ENCODE measurements at regions not wholly inside any gene's neighbourhood (a gene's known extent, or its start where the extent isn't known, plus 50 kb on each side); places are given as distances from the start of the nearest gene placed in this dataset.

DNA sequence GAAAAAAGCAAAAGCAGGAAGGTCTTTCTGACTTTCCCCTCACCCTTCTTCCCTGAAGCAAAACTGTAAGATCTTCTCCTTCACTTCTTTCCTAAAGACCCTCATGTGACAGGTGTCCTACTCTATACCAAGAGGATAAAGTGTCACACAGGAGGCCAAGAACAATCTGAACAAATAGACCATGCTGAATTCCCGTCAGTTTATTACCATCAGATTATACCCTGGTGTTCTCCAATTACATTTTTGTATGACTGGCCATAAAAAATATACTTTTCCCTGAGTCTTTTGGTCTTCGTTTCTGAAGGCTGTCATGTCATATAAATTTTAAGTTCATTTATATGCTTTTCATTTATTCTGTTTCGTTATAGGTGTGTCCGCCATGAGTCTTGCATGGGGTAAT is 371.4 kb upstream of the CNTN4 start:
- 80% methylated on average over 3 of the region's 4 CpGs for WGBS (ENCODE audit: insufficient coverage, low lambda C conversion rate)
- Histone ChIP-seq H3K4me1 (ENCODE audit: control insufficient read depth, insufficient read depth, low read length) (no peaks in the 10 kb centered on the region), H3K36me3 (ENCODE audit: control insufficient read depth, insufficient read depth, low read length) (no peaks in the 10 kb centered on the region), H3K27ac (ENCODE audit: low read length) (no peak overlapping the region), H3K9me3 (ENCODE audit: control insufficient read depth, low read depth, low read length) (no peaks in the 10 kb centered on the region), H3K27me3 (ENCODE audit: control insufficient read depth, insufficient read depth, low read length) (no peaks in the 10 kb centered on the region), H3K4me3 (ENCODE audit: low read length) (no peak overlapping the region)
- DNase-seq: no peak

GRCh38 chr3:1728510-1728909 is 370.2 kb upstream of the CNTN4 start:
- H3K4me1 ChIP-seq (ENCODE audit: control insufficient read depth, insufficient read depth, low read length): no peaks in the 10 kb centered on the region
- 66% methylated on average over 5 of the region's 5 CpGs for WGBS (ENCODE audit: insufficient coverage, low lambda C conversion rate)

GRCh38 chr3:1734494-1735122 is 364.1 kb upstream of the CNTN4 start:
- H3K27ac ChIP-seq (ENCODE audit: low read length): no peak overlapping the region
- no peaks in the 10 kb centered on the region for H3K9me3 ChIP-seq (ENCODE audit: control insufficient read depth, low read depth, low read length)
- DNase-seq: no peak
- H3K4me3 ChIP-seq (ENCODE audit: low read length): no peak overlapping the region
- no peaks in the 10 kb centered on the region for H3K27me3 ChIP-seq (ENCODE audit: control insufficient read depth, insufficient read depth, low read length)
- H3K4me1 ChIP-seq (ENCODE audit: control insufficient read depth, insufficient read depth, low read length): no peaks in the 10 kb centered on the region
- whole genome bisulfite sequencing (ENCODE audit: insufficient coverage, low lambda C conversion rate): 83% methylated on average over 1 of the region's 3 CpGs
- H3K36me3 ChIP-seq (ENCODE audit: control insufficient read depth, insufficient read depth, low read length): no peaks in the 10 kb centered on the region

More at GRCh38 chr3:1728510-1728909, 370.2 kb upstream of the CNTN4 start:
- Histone ChIP-seq H3K36me3 (ENCODE audit: control insufficient read depth, insufficient read depth, low read length) (no peaks in the 10 kb centered on the region), H3K4me3 (ENCODE audit: low read length) (no peak overlapping the region), H3K27ac (ENCODE audit: low read length) (no peak overlapping the region), H3K9me3 (ENCODE audit: control insufficient read depth, low read depth, low read length) (no peaks in the 10 kb centered on the region), H3K27me3 (ENCODE audit: control insufficient read depth, insufficient read depth, low read length) (no peaks in the 10 kb centered on the region)
- DNase-seq: no peak

DNA sequence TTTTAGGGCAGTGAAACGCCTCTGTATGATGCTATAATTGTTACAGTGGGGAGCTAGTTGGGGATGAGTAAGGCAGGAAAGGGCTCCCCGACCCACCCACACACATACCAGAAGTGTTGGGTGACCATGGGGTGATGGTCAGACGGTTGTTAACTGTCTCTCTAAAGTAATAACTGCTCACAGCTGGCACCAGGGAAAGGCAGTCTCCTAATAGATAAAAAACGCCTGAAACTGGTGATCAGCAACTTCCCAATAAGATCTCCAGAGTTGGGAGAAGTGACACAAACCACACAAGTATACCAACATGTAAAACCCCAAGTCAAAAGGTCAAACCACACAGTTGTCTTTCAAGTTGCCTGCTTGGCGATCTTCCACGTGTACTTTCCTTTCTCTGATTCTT is 346.5 kb upstream of the CNTN4 start:
- WGBS (ENCODE audit: insufficient coverage, low lambda C conversion rate): 80% methylated on average over 1 of the region's 6 CpGs
- H3K27me3 ChIP-seq (ENCODE audit: control insufficient read depth, insufficient read depth, low read length): no peaks in the 10 kb centered on the region
- no peak for DNase-seq
- H3K4me1 ChIP-seq (ENCODE audit: control insufficient read depth, insufficient read depth, low read length): no peaks in the 10 kb centered on the region
- H3K36me3 ChIP-seq (ENCODE audit: control insufficient read depth, insufficient read depth, low read length): no peaks in the 10 kb centered on the region
- no peak overlapping the region for H3K4me3 ChIP-seq (ENCODE audit: low read length)
- no peak overlapping the region for H3K27ac ChIP-seq (ENCODE audit: low read length)
- H3K9me3 ChIP-seq (ENCODE audit: control insufficient read depth, low read depth, low read length): no peaks in the 10 kb centered on the region

GRCh38 chr3:1766384-1766783 is 332.3 kb upstream of the CNTN4 start:
- no peak overlapping the region for H3K27ac ChIP-seq (ENCODE audit: low read length)
- H3K9me3 ChIP-seq (ENCODE audit: control insufficient read depth, low read depth, low read length): no peaks in the 10 kb centered on the region
- no peak overlapping the region for H3K4me3 ChIP-seq (ENCODE audit: low read length)
- DNase-seq: no peak
- no CpG with 5 or more reads among the region's 3 CpGs for WGBS (ENCODE audit: insufficient coverage, low lambda C conversion rate)
- H3K36me3 ChIP-seq (ENCODE audit: control insufficient read depth, insufficient read depth, low read length): no peaks in the 10 kb centered on the region
- no peaks in the 10 kb centered on the region for H3K4me1 ChIP-seq (ENCODE audit: control insufficient read depth, insufficient read depth, low read length)
- no peaks in the 10 kb centered on the region for H3K27me3 ChIP-seq (ENCODE audit: control insufficient read depth, insufficient read depth, low read length)

- H3K27me3 ChIP-seq (ENCODE audit: control insufficient read depth, insufficient read depth, low read length): no peaks in the 10 kb centered on the region
- H3K4me1 ChIP-seq (ENCODE audit: control insufficient read depth, insufficient read depth, low read length): no peaks in the 10 kb centered on the region
- H3K36me3 ChIP-seq (ENCODE audit: control insufficient read depth, insufficient read depth, low read length): no peaks in the 10 kb centered on the region
- DNase-seq: no peak
- no peaks in the 10 kb centered on the region for H3K9me3 ChIP-seq (ENCODE audit: control insufficient read depth, low read depth, low read length)
- H3K27ac ChIP-seq (ENCODE audit: low read length): no peak overlapping the region
- H3K4me3 ChIP-seq (ENCODE audit: low read length): no peak overlapping the region
- WGBS (ENCODE audit: insufficient coverage, low lambda C conversion rate): no CpG with 5 or more reads among the region's 1 CpG
Observed at GRCh38 chr3:1773679-1774078, 325.0 kb upstream of the CNTN4 start.

- DNase-seq: no peak
- 60% methylated on average over 1 of the region's 3 CpGs for WGBS (ENCODE audit: insufficient coverage, low lambda C conversion rate)
Observed at GRCh38 chr3:1774597-1774996, 324.1 kb upstream of the CNTN4 start.

DNA sequence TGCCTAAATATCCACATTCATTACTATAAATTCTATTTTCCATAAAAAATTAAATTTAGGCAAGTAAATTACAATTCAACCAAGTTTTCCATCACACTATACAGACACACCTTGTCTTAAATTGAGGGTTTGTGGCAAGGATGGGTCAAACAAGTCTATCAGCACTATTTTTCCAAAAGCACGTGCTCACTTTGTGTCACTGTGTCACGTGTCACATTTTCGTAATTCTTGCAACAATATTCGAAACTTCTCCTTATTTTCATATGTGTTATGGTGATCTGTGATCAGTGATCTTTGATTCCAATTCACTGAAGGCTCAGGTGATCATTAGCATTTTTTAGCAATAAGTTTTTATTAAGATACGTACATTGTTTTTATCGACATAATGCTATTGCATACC is 323.3 kb upstream of the CNTN4 start:
- no peak overlapping the region for H3K4me3 ChIP-seq (ENCODE audit: low read length)
- WGBS (ENCODE audit: insufficient coverage, low lambda C conversion rate): no CpG with 5 or more reads among the region's 6 CpGs
- no peaks in the 10 kb centered on the region for H3K36me3 ChIP-seq (ENCODE audit: control insufficient read depth, insufficient read depth, low read length)
- no peak overlapping the region for H3K27ac ChIP-seq (ENCODE audit: low read length)
- DNase-seq: no peak
- no peaks in the 10 kb centered on the region for H3K4me1 ChIP-seq (ENCODE audit: control insufficient read depth, insufficient read depth, low read length)
- H3K27me3 ChIP-seq (ENCODE audit: control insufficient read depth, insufficient read depth, low read length): no peaks in the 10 kb centered on the region
- no peaks in the 10 kb centered on the region for H3K9me3 ChIP-seq (ENCODE audit: control insufficient read depth, low read depth, low read length)

More at GRCh38 chr3:1774597-1774996, 324.1 kb upstream of the CNTN4 start:
- Histone ChIP-seq H3K36me3 (ENCODE audit: control insufficient read depth, insufficient read depth, low read length) (no peaks in the 10 kb centered on the region), H3K27me3 (ENCODE audit: control insufficient read depth, insufficient read depth, low read length) (no peaks in the 10 kb centered on the region), H3K4me1 (ENCODE audit: control insufficient read depth, insufficient read depth, low read length) (no peaks in the 10 kb centered on the region), H3K4me3 (ENCODE audit: low read length) (no peak overlapping the region), H3K27ac (ENCODE audit: low read length) (no peak overlapping the region), H3K9me3 (ENCODE audit: control insufficient read depth, low read depth, low read length) (no peaks in the 10 kb centered on the region)

GRCh38 chr3:1783995-1784394 is 314.7 kb upstream of the CNTN4 start:
- WGBS (ENCODE audit: insufficient coverage, low lambda C conversion rate): 100% methylated on average over 1 of the region's 3 CpGs
- DNase-seq: no peak
- Histone ChIP-seq H3K4me3 (ENCODE audit: low read length) (no peak overlapping the region), H3K36me3 (ENCODE audit: control insufficient read depth, insufficient read depth, low read length) (no peaks in the 10 kb centered on the region), H3K27ac (ENCODE audit: low read length) (no peak overlapping the region), H3K27me3 (ENCODE audit: control insufficient read depth, insufficient read depth, low read length) (no peaks in the 10 kb centered on the region), H3K9me3 (ENCODE audit: control insufficient read depth, low read depth, low read length) (no peaks in the 10 kb centered on the region), H3K4me1 (ENCODE audit: control insufficient read depth, insufficient read depth, low read length) (no peaks in the 10 kb centered on the region)

DNA sequence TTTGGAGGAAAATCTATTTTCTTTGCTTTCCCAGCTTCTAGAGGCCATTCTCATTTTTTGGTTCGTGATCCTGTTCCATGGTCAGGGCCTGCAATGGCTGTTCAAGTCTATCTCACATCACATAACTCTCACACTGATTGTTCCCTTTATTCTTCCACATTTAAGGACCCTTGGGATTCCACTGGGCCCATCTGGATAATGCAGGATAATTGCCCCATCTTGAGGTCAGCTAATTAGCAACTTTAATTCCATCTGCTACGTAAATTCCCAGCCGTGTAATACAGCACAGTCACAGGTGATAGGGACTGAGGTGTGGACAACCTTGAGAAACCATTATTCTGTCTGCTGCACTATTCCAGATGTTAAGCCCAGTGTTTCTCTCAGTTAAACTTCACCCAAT is 311.6 kb upstream of the CNTN4 start:
- WGBS (ENCODE audit: insufficient coverage, low lambda C conversion rate): 78% methylated on average over 1 of the region's 3 CpGs
- Histone ChIP-seq H3K4me3 (ENCODE audit: low read length) (no peak overlapping the region), H3K36me3 (ENCODE audit: control insufficient read depth, insufficient read depth, low read length) (no peaks in the 10 kb centered on the region), H3K27me3 (ENCODE audit: control insufficient read depth, insufficient read depth, low read length) (no peaks in the 10 kb centered on the region), H3K27ac (ENCODE audit: low read length) (no peak overlapping the region), H3K4me1 (ENCODE audit: control insufficient read depth, insufficient read depth, low read length) (no peaks in the 10 kb centered on the region), H3K9me3 (ENCODE audit: control insufficient read depth, low read depth, low read length) (no peaks in the 10 kb centered on the region)
- no peak for DNase-seq

DNA sequence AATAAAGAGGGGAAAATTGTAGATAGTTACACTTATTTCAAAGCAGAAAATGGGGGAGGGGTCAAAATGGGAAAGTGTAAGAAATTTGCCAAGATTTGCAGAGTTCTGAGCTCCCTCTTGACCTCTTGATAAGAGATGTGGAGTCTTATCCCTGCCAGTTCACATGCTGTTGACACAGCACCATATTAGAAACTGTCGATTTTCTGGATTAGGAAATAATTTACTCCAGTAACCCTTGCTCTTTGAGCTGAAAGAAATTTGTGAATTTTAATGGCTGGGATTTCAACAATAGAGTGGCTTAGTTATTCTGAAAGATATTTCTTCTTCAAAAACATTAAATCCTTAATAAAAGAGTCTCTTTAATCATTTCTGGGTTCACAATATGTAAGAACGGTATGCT is 306.2 kb upstream of the CNTN4 start:
- WGBS (ENCODE audit: insufficient coverage, low lambda C conversion rate): 20% methylated on average over 1 of the region's 2 CpGs
- no peak for DNase-seq

More for the DNA sequence above, 306.2 kb upstream of the CNTN4 start:
- H3K27ac ChIP-seq (ENCODE audit: low read length): no peak overlapping the region
- H3K27me3 ChIP-seq (ENCODE audit: control insufficient read depth, insufficient read depth, low read length): no peaks in the 10 kb centered on the region
- no peak overlapping the region for H3K4me3 ChIP-seq (ENCODE audit: low read length)
- no peaks in the 10 kb centered on the region for H3K36me3 ChIP-seq (ENCODE audit: control insufficient read depth, insufficient read depth, low read length)
- no peaks in the 10 kb centered on the region for H3K4me1 ChIP-seq (ENCODE audit: control insufficient read depth, insufficient read depth, low read length)
- peaks cover 2% of the 10 kb centered on the region for H3K9me3 ChIP-seq (ENCODE audit: control insufficient read depth, low read depth, low read length)

Measured in large intestine (tissue), 3 donors.